Inferior parietal cortex (tissue), 1 donor: ENCODE measurements at regions not wholly inside any gene's neighbourhood (a gene's known extent, or its start where the extent isn't known, plus 50 kb on each side); places are given as distances from the start of the nearest gene placed in this dataset.
"Not testable (repeated sequence)": the region's sequence is repeated elsewhere in the genome, so short reads cannot be mapped to it uniquely, and the experiment has no call there.

Source experiments
- DNase-seq: peaks from one replicate; pipeline ENCODE4 v3.0.0-alpha.2; 2016; ENCODE audit errors: extremely low spot score

DNA sequence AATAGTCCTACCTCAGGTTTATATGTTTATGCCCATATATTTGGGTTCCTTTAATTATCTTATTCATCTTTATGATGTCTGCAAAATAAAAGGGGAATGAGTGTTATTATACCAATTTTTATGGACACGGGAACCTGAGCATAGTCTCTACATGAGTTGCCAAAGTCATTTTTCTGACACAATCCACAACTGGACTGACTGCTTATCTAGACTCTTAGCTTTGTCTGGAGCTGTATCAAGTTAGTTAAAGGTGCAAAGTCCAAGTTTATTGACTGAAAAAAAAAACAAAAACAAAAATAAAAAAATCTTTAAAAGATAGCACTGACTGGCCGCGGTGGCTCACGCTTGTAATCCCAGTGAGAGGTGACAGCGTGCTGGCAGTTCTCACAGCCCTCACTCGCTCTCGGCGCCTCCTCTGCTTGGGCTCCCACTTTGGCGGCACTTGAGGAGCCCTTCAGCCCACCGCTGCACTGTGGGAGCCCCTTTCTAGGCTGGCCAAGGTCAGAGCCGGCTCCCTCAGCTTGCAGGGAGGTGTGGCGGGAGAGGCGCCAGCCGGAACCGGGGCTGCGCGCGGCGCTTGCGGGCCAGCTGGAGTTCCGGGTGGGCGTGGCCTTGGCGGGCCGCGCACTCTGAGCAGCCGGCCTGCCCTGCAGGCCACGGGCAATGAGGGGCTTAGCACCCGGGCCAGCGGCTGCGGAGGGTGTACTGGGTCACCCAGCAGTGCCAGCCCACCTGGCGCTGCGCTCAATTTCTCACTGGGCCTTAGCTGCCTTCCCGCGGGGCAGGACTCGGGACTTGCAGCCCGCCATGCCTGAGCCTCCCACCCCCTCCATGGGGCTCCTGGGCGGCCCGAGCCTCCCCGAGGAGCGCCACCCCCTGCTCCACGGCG is 116.6 kb upstream of the MBNL1 start:
- DNase-seq, result not testable (repeated sequence)

DNA sequence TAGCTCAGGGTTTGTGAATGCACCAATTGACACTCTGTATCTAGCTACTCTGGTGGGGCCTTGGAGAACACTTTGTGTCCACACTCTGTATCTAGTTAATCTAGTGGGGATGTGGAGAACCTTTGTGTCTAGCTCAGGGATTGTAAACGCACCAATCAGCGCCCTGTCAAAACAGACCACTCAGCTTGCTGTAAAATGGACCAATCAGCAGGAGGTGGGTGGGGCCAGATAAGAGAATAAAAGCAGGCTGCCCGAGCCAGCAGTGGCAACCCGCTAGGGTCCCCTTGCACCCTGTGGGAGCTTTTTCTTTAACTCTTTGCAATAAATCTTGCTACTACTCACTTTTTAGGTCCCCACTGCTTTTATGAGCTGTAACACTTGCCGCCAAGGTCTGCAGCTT is 115.6 kb upstream of the MBNL1 start:
- not testable (repeated sequence) for DNase-seq

DNA sequence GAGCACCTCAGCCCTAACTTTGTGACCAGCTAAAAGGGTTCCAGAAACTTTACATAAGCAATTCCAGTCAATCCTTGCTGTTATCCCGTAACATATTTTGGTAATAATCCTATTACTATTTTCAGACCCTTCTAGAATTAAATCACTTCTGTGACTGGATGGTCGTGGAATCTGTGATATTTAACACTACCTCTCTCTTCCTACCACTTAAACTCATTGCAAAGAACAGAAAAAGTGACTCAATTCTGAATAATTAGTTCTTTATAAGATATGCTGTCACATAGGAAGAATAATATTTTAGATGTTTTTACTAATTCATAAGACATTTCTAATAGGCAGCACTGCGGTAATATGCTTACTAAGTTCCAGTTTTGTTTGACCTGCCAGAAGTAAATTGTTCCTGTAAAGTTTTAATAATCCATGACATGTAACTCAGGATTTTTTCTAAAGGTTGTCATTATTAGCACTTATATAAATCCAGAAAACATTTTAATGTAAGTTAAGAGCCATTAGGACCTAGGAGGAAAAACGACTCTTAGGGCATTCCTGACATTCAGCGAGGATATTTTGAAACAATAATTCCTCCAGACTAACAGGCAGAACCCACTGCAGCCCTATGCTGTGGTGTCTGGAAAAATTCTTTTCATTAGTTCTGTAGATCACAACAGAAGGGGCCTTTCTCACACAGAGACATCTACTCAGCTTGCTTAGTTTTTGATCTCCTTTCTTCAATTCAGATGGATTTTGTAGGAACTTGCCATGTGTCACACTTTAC is 113.3 kb upstream of the MBNL1 start:
- no peak for DNase-seq

DNA sequence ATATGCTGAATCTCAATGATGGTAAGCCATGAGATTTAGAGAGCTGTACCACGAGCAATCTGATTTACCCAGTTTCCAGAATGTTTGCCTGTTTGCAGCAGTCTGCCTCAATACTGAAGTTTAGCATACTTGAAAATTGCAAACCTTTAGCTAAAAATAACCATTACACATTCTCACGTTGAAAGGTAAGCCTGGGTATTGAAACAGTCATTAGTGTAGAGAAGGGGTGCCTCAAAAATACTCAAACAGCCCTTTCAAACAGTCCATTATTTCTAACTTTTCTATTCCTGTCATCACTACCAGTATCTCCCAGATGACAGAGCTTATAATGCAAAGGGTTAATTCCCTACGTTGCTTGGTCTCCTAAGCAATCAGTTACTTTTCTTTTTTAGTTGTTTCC is 111.8 kb upstream of the MBNL1 start:
- DNase-seq, result no peak

DNA sequence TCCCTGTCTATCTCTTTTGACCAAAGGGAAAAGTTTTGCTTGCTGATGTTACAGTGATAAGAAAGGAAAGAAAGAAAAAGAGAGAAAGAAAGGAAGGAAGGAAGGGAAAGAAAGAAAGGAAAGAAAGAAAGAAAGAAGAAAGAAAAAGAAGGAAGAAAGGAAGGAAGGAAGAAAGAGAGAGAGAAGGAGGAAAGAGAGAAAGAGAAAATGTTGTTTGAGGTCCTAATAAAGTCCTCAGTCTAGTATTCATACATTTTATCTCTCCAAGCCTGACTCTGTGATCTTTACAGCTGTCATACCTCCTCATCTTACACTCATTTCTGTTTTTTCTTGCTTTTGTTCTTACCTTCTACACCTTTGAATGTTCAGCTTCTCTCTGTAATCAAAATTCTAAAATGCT is 111.4 kb upstream of the MBNL1 start:
- no peak for DNase-seq

DNA sequence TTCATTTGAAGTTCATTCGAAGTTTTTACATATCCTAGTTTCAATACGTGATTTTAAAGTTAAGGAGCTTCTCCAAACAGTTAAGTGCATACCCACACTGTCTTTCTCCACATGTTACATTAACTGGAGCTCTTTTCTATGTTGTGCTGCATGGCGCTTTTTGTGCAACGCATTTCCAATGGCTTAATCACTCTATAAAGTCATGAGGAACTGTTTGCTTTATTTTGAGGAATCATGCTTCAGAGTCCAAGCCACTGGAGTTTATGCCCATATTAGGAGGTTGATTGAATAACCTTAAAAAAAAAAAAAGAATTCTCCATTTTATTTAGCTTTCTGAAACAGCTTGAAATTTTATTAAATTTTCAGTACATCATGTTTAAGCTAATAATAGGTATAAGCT is 109.4 kb upstream of the MBNL1 start:
- no peak for DNase-seq

DNA sequence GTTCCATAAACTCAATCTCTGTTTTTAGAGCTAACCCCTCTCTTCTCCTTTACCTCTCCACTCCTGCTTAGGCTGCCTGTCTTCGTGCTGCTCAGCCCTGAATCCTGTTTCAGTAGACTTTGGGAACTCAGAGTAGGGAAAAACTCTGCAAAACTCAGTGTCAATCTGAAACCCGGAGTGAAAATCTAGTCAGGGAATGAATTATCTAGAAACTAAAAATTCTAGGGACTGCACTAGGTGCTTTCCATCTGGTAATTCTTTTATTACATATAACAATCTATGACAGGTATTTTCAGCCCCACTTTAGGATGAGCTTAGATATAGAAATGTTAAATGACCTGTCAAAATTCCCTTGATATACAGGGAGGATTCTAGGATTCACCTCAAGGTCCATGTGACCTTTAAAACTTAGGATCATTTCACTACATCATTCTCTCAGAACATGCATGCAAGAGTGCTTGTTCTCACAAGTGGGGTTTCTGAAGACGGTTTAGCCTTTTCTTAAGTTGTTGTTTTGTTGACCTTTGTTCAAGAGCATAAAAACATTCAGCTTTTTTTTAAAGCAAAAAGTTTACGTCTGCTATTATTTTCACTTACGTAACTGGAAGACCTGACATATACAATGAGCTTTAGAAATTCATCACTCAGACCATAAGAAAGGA is 108.2 kb upstream of the MBNL1 start:
- no peak for DNase-seq

DNA sequence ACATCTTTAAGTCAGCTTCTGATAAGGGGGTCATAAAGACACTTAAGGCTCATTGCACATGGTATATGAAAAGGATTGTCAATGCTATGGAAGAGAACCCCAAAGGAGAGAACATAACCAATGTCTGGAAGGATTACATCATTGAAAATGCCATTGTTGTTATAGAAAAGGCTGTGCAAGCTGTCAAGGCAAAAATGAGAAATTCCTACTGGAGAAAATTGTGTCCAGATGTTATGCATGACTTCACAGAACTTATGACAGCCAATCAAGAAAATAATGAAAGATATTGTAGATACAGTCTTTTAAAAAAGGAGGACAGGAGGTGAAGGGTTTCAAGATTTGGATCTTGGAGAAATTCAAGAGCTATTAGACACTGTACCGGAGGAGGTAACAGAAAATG is 96.3 kb upstream of the MBNL1 start:
- no peak for DNase-seq

DNA sequence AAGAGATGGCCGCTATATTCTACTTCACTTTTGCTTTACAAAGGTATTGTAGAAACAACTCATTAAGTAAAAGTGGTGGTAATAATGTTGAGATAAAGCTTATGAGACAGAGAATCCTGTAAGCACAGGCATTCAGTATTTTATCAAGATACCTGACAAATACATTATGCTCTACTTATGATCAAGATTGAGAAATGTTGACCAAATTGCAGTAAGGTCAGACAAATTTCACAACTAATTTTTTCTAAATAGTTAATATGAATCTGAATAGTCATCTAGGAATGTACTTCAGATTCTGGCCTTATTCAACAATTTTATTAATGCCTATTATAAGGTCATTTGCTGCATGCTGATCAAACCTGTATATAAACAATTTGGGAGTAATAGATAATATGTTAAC is 95.1 kb upstream of the MBNL1 start:
- DNase-seq, result no peak

DNA sequence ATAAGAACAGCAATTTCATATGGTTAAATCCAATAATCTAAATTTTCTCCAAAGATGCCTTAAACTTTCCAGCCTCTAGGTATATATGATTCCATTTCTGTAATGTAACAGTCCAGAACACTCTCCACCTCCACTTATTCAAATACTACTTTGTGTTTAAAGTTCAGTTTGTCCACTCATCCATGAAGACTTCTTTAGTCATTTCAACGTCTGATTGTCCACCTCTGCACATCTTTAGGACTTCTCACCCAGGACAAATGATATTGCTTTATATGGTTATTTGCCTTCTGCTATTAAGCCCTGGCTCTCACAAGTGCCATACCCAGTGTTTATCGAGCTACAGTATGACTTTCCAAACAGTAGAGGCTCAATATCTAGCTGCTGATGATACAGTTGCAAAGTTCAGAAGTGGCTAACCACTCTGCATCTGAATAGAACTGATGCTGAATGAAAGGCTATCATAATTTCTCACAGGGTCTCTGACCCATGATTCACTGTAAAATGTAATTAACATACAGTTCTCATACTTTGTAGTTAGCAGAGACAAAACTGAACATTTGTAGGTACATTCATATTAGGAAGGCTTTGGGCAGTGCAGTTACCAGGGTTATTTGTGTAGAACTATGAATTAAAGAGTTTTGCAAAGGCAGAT is 93.7 kb upstream of the MBNL1 start:
- no peak for DNase-seq

DNA sequence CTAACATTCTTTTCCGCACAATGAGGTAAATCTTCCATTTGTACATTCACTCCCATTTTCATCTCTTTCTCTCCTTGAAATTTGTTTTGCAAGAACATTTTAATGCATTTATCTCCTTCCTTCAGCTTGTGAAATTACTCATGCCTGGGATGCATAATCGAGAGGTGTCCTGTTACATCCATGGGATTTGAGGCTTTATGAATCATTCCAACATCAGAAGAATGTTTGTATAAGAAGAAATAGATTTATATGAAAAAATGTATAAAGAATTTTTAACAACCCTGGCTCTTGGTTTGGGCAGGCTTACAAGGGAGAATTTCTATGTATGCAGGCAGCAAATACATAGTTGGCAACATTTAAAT is 93.2 kb upstream of the MBNL1 start:
- no peak for DNase-seq

DNA sequence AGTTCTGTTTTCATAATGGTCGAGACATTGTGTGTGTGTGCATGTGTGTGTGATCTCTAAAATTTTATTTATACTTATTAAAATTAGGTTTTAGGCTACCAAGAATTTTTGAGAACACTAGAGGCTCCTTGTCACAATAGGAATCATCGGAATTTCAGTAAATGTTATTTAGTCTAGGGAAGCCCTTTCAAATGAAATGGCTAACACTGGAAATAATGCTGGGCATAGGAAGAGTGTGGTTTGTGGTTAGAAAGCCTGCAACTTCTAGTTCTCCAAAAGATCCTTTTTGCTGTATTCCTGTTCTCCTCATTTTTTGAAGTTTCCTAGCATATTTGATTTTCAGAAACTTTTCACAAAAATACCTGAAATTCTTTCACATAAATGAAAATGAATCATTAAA is 92.5 kb upstream of the MBNL1 start:
- DNase-seq, result no peak

DNA sequence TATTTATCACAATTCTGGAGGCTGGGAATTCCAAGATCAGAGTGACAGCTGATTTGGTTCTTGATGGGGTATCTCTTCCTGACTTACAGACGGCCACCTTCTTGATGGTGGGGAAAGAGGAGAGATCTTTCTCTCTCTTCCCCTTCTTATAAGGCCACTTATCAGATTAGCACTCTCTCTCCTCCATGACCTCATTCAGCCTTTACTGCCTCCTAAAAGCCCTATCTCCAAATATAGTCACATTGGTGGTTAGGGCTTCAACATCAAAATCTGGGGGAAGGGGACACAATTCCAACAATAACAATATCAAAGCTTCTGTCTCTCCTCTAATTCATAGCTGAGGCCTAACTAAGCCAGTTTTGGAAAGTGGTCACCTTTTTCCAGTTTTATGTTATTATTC is 91.7 kb upstream of the MBNL1 start:
- DNase-seq, result no peak

DNA sequence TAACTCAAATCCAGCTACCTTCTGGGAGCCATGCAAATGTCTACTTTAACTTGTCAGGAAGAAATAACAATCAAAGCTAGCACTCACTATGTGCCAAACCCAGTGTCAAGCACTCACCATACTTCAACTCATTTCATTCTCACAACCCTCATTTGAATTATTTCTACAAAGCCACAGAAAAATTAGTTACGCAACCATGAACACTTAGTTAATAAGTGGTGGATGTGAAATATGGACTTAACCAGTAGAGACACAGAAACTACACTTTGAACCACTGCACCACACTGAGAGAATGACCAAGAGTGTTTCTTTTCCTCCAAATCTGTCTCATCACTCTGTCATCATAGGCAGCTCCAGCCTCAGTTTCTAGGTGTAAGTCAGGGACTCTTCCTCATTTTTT is 91.0 kb upstream of the MBNL1 start:
- DNase-seq, result no peak

DNA sequence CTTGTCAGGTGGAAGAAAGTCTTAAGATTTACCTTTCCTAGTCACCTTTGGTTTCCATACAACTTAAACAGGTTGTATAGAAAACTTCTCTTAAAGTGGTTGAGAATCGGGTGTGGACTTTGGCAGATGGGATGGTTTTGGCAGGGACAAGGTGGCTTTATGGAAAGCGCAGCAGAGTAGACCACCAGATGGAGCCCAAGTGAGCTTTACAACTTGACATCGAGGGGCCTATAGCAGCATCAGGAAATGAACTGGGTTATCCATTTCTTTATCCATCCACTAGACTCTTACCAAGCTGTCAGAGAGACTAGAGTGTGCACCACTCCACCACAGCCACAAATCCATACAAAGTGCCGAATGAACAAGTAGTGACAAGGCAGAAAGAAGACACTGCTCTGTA is 85.3 kb upstream of the MBNL1 start:
- no peak for DNase-seq

DNA sequence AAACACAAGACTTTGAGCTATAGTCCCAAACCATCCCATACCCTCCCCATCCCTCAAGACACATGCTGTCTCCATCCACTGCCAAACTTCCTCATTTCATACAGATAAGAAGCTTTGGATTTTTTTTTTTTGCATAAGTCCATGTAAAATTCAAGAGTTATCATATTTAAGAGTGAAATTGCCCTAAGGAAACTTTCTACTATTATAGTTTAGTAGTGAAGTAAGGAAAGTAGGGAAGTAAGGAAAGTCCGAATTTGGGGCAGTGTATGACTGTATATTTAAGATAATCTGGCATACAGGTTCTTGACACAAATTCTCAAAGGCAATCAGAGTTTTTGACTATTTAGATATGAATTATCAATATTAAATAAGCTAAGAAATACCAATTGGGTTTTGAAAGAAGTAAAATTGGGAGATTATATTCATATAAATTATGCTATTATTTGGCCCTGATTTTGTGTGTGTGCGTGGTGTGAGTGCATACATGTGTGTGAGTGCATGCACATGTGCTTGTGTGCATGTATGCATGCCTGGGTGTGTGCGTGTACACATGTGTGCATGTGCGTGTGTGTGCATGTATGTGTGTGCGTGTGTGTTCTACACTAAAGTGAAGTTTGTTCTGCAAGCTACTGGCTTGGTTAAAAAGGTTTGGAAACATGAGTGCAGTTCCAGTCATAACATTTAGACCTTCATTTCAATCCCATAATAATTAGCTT is 83.6 kb upstream of the MBNL1 start:
- DNase-seq, result no peak

DNA sequence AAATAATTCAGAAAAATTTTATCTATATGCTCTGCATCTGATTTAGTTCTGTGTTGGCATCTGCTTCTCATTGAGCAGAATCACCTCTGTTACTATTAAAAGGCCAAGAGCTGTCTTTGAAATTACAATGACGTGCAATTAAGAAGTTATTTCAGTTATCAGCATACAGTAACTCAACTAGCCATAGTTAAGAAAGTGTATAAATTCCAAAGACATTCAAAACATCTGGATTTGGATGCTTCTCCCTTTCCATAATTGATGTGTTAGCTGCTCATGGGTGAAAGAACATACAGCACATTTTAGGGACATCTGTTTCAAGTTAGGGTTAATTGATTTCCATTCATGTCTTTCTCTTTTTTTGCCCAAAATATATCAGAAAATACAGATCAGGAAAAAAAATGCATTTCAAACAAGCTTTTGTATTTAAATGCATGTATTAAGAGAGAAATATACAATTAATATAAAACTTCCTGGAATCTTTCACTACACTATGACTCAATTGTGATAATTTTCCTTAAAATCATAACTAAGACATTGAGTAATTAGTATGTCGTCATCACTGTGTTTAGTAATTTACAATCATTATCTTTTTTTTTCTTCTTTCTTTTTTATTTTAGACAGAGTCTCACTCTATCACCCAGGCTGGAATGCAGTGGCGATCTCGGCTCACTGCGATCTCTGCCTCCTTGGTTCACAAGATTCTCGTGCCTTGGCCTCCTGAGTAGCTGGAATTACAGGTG is 82.7 kb upstream of the MBNL1 start:
- DNase-seq, result no peak

DNA sequence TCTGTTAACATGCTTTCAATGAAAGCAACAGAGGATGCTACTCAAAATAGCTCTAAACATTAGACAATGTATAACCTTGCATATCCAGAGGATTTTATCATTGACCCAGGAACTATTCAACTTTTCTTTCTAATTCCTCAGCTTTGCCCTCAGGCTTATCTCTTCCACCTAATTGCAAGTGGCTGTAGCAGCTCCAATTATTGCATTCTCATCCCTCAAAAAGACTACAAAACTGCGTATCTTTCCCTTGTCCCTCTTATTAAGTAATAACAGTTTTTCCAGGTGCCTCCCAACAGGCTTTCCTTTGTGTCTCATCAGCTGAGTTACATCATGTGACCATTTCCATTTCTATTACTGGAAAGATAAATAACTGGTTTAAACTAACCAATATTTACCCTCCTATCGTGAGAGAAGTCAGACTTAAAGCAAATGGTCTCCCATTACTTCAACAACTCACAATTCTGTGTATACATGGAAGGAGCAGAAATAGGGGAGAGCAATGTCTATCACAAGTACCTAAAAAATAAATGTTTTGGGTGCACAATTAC is 78.0 kb upstream of the MBNL1 start:
- DNase-seq, result no peak

DNA sequence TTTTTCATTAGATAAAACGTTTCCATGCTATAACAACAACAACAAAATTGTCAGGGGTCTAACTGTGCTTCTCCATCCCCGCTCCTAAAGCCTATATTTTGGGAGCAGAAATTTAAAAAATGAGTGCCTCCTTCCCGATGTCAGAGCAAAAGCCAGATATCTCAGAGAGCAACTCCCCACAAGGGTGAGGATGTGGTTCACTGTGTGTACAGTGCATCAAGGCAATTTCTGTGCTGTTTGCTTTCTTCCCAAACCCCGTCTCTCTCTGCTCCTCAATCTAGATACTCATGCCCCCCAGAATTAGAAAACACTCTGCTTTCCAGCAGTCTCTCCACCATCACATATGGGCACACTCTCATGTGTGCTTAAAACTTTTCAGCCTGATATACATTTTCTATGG is 76.7 kb upstream of the MBNL1 start:
- DNase-seq, result no peak

DNA sequence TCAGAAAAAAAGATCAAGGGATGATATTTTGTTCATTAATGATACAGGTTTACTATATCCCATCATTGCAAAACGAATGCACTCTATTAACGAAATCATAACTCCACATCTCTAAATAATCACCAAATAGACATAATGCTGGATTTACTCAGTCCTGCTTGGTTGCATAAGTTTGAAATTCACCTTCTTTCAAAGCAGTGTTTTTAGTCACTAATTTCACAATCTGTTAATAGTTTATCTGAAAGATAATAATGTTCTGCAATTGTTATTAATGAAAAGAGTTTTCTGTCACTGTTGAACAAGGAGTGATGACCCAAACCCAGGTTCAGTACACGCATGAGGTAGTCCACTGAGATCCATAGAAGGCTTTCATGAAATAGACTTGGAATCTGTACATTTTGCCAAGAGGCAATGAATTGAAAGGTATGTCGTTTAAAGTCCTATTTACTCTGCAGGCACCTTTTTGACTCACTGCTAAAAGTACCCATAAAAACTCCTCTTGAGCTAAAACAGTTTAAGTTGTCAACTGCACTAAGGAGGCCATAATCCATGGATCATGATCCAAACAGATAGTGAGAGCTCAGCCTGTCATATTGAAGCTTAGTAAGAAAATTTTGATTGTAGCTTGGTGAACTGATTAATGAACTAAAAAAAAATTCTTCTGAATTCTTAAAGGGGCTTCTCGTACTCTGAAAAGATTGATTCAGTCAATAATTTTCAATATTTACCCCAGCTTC is 75.6 kb upstream of the MBNL1 start:
- DNase-seq, result no peak
